Endodermal cell (in vitro differentiated cells): ENCODE measurements at regions not wholly inside any gene's neighbourhood (a gene's known extent, or its start where the extent isn't known, plus 50 kb on each side); places are given as distances from the start of the nearest gene placed in this dataset.

Experiments used
- DNase-seq: peaks from one replicate; pipeline ENCODE4 v3.0.0-alpha.2; 2017
- H3K27ac ChIP-seq: 2 replicates; pipeline ENCODE4 v1.5.1; 2013; ENCODE audit warnings: mild to moderate bottlenecking, low read depth, low read length, moderate library complexity
- H3K27me3 ChIP-seq: 2 replicates; pipeline ENCODE4 v1.6.1; 2013; ENCODE audit warnings: mild to moderate bottlenecking, low read length, moderate library complexity; ENCODE audit not compliant: insufficient read depth, control insufficient read depth, poor library complexity, severe bottlenecking
- H3K36me3 ChIP-seq: 2 replicates; pipeline ENCODE4 v1.7.0; 2013; ENCODE audit warnings: mild to moderate bottlenecking, low read length, moderate library complexity; ENCODE audit not compliant: control insufficient read depth, insufficient read depth
- H3K4me1 ChIP-seq: one replicate; pipeline ENCODE4 v1.7.0; 2013; ENCODE audit warnings: low read length; ENCODE audit not compliant: control insufficient read depth, insufficient read depth
- H3K4me3 ChIP-seq: 2 replicates; pipeline ENCODE4 v1.5.1; 2013; ENCODE audit warnings: mild to moderate bottlenecking, low read length, moderate library complexity
- H3K9ac ChIP-seq: 2 replicates; pipeline ENCODE4 v1.6.1; 2013; ENCODE audit warnings: mild to moderate bottlenecking, low read length, moderate library complexity; ENCODE audit not compliant: poor library complexity, severe bottlenecking; ENCODE audit errors: extremely low read depth
- H3K9me3 ChIP-seq: 2 replicates; pipeline ENCODE4 v1.6.1; 2013; ENCODE audit warnings: mild to moderate bottlenecking, low read length, moderate library complexity; ENCODE audit not compliant: control insufficient read depth
- H3K27ac Mint-ChIP-seq: 2 replicates; pipeline ENCODE4 v1.8.0; 2020; ENCODE audit warnings: mixed read lengths
- H3K27me3 Mint-ChIP-seq: 2 replicates; pipeline ENCODE4 v1.8.0; 2021; ENCODE audit warnings: mild to moderate bottlenecking, mixed read lengths; ENCODE audit not compliant: insufficient read depth
- H3K36me3 Mint-ChIP-seq: 2 replicates; pipeline ENCODE4 v1.8.0; 2020; ENCODE audit warnings: low read depth, mixed read lengths
- H3K4me1 Mint-ChIP-seq: 2 replicates; pipeline ENCODE4 v1.8.0; 2020; ENCODE audit warnings: mixed read lengths
- H3K4me3 Mint-ChIP-seq: 2 replicates; pipeline ENCODE4 v1.8.0; 2020; ENCODE audit warnings: mild to moderate bottlenecking, moderate library complexity, mixed read lengths
- H3K9me3 Mint-ChIP-seq: 2 replicates; pipeline ENCODE4 v1.8.0; 2020; ENCODE audit warnings: mild to moderate bottlenecking, mixed read lengths
- WGBS, 2 experiments: methylation state at CpG; one replicate each; pipeline versions ENCODE4 v1.1.5 to v1.1.7; 2013; ENCODE audit warnings: missing lambda C conversion rate in 2 of 2, mixed read lengths in 1 of 2; ENCODE audit not compliant: insufficient coverage in 1 of 2, insufficient read length in 1 of 2; 5-methylcytosine and 5-hydroxymethylcytosine counted together
- TF ChIP-seq, protein P1 (sequence below): fragments of 200-600 bp; sonication (generic); conservative IDR thresholded peaks from 2 replicates; pipeline ENCODE4 v1.5.0; 2021; ENCODE audit warnings: antibody characterized with exemption, mild to moderate bottlenecking

DNA sequence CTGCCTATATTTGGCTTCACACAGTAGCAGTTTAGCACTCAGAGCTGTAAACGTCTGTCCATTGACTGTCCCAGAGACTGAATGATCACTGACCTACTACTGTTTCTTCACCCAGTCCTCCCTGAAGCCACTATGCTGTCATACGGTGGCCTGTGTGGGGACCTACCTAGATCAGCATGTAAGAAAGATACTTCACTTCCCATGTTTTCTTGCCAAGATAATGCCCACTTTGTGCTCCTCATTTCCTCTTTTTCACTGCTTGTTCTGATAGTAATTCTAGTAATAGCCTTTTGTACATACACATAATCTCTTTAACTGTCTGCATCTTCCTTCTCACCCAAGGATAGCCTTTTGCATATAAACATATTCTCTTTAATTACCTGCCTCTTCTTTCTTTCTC, 109.9 kb upstream of the TIAM2 start:
- Histone ChIP-seq H3K27me3 (no peaks in the 10 kb centered on the region), H3K9ac (no peak overlapping the region), H3K9me3 (no peaks in the 10 kb centered on the region), H3K27ac (no peak overlapping the region), H3K4me1 (no peaks in the 10 kb centered on the region), H3K4me3 (no peak overlapping the region), H3K36me3 (peaks cover 17% of the 10 kb centered on the region)
- H3K27me3 Mint-ChIP-seq, result no peaks in the 10 kb centered on the region
- no peak overlapping the region for H3K27ac Mint-ChIP-seq
- TF ChIP-seq, protein P1, sequence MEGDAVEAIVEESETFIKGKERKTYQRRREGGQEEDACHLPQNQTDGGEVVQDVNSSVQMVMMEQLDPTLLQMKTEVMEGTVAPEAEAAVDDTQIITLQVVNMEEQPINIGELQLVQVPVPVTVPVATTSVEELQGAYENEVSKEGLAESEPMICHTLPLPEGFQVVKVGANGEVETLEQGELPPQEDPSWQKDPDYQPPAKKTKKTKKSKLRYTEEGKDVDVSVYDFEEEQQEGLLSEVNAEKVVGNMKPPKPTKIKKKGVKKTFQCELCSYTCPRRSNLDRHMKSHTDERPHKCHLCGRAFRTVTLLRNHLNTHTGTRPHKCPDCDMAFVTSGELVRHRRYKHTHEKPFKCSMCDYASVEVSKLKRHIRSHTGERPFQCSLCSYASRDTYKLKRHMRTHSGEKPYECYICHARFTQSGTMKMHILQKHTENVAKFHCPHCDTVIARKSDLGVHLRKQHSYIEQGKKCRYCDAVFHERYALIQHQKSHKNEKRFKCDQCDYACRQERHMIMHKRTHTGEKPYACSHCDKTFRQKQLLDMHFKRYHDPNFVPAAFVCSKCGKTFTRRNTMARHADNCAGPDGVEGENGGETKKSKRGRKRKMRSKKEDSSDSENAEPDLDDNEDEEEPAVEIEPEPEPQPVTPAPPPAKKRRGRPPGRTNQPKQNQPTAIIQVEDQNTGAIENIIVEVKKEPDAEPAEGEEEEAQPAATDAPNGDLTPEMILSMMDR, result no peak
- no peaks in the 10 kb centered on the region for H3K9me3 Mint-ChIP-seq
- DNase-seq, result no peak
- no peak overlapping the region for H3K4me3 Mint-ChIP-seq
- H3K4me1 Mint-ChIP-seq, result no peaks in the 10 kb centered on the region
- H3K36me3 Mint-ChIP-seq, result peaks cover 27% of the 10 kb centered on the region
- 88 to 94% methylated on average over 2 of the region's 2 CpGs for WGBS, 2 experiments

DNA sequence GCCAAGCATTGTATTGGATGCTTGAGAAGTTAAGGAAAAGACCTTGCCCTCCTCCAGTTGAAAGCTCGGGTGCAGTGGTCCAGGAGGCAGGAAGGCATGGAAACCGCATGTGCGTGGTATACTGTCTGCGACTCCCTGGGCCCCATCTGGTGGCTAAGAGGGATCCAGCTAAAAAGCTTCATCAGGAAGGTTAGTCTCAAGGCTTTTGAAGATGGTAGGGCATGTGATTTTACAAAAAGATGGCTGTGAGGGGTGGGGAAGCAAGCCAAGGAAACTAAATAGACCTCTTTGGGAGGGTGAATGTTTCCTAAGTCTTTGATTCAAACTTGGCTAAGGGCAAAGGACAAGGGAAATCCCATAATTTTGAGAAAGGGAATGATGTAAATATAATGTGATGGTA, 109.1 kb upstream of the TIAM2 start:
- Mint-ChIP-seq H3K27ac (peak overlapping the region; percentile 37), H3K27me3 (no peaks in the 10 kb centered on the region), H3K9me3 (no peaks in the 10 kb centered on the region), H3K4me1 (no peaks in the 10 kb centered on the region), H3K36me3 (peaks cover 27% of the 10 kb centered on the region), H3K4me3 (no peak overlapping the region)
- Histone ChIP-seq H3K4me1 (no peaks in the 10 kb centered on the region), H3K36me3 (peaks cover 17% of the 10 kb centered on the region), H3K4me3 (no peak overlapping the region), H3K9ac (no peak overlapping the region), H3K9me3 (no peaks in the 10 kb centered on the region), H3K27ac (no peak overlapping the region), H3K27me3 (no peaks in the 10 kb centered on the region)
- TF ChIP-seq, protein P1, result no peak
- DNase-seq, result no peak
- 92 to 96% methylated on average over 4 of the region's 4 CpGs for WGBS, 2 experiments

DNA sequence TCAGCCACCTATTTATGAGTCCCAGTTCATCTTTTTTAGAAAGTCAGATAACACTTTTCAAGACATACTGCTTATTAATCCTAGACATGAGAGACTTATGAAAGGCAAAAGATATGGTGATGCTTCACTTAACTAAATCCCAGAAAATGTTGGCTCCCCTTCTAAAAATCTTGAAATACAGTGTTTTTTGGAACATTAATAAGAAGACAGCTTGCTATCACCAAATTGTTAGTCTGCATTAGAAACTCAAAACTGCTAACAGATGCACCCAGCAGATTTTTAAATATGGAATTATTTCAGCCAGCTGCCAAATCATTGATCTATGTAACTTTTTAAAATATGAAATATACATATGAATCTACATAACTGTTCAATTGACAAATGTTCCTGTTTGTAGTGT, 108.6 kb upstream of the TIAM2 start:
- DNase-seq, result no peak
- Mint-ChIP-seq H3K9me3 (no peaks in the 10 kb centered on the region), H3K27ac (no peak overlapping the region), H3K27me3 (no peaks in the 10 kb centered on the region), H3K36me3 (peaks cover 27% of the 10 kb centered on the region), H3K4me3 (no peak overlapping the region), H3K4me1 (no peaks in the 10 kb centered on the region)
- Histone ChIP-seq H3K4me3 (no peak overlapping the region), H3K36me3 (peaks cover 17% of the 10 kb centered on the region), H3K4me1 (no peaks in the 10 kb centered on the region), H3K27ac (no peak overlapping the region), H3K27me3 (no peaks in the 10 kb centered on the region), H3K9ac (no peak overlapping the region), H3K9me3 (no peaks in the 10 kb centered on the region)
- TF ChIP-seq, protein P1, result no peak
